ENCODE measurements at regions not wholly inside any gene's neighbourhood (a gene's known extent, or its start where the extent isn't known, plus 50 kb on each side); places are given as distances from the start of the nearest gene placed in this dataset.

GRCh38 chr6:40074306-40075055 lies 140.2 kb upstream of the MOCS1 start:
- Histone ChIP-seq H3K4me3 (no peak overlapping the region), H3K27ac (no peak overlapping the region), H3K36me3 (no peaks in the 10 kb centered on the region), H3K4me1 (replicated peaks) (no peaks in the 10 kb centered on the region), H3K9me3 (no peaks in the 10 kb centered on the region), H3K27me3 (replicated peaks; ENCODE audit: insufficient read depth) (no peaks in the 10 kb centered on the region)
- intact Hi-C loops (cut with DNase I) = no loop called here
- WGBS = 62% methylated on average over 8 of the region's 8 CpGs
- TF ChIP-seq POLR2A (IDR thresholded peaks at IDR 0.05) (no peak), POLR2AphosphoS5 (IDR thresholded peaks at IDR 0.05) (peak; percentile 49)
- TF ChIP-seq, protein P1, sequence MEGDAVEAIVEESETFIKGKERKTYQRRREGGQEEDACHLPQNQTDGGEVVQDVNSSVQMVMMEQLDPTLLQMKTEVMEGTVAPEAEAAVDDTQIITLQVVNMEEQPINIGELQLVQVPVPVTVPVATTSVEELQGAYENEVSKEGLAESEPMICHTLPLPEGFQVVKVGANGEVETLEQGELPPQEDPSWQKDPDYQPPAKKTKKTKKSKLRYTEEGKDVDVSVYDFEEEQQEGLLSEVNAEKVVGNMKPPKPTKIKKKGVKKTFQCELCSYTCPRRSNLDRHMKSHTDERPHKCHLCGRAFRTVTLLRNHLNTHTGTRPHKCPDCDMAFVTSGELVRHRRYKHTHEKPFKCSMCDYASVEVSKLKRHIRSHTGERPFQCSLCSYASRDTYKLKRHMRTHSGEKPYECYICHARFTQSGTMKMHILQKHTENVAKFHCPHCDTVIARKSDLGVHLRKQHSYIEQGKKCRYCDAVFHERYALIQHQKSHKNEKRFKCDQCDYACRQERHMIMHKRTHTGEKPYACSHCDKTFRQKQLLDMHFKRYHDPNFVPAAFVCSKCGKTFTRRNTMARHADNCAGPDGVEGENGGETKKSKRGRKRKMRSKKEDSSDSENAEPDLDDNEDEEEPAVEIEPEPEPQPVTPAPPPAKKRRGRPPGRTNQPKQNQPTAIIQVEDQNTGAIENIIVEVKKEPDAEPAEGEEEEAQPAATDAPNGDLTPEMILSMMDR (IDR thresholded peaks at IDR 0.05) = peak in 2 of 4 experiments; percentile 9 to 27
- peak; percentile 40 for DNase-seq (ENCODE audit: low spot score)

DNA sequence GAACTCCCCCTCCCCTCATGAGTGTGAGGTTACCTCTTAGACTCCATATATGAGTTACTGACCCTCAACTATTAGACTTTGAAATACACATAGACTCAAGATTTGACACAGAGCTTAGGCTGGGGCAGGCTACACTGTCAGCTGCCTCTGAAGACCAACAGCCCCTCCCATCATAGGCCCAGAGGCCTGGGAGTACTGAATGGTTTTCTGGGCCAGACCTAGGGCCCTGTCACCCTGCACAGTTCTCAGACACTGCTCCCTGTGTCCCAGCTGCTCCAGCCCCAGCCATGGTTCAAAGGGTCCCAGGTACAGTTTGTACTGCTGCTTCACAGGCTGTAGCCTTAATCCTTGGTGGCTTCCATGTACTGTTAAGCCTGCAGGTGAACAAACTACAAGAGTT lies 132.1 kb upstream of the MOCS1 start:
- no peaks in the 10 kb centered on the region for H3K9me3 ChIP-seq
- no peak for DNase-seq (ENCODE audit: low spot score)
- H3K27me3 ChIP-seq (replicated peaks; ENCODE audit: insufficient read depth) = no peaks in the 10 kb centered on the region
- H3K4me1 ChIP-seq (replicated peaks) = no peaks in the 10 kb centered on the region
- intact Hi-C loops (cut with DNase I) = no loop called here
- H3K4me3 ChIP-seq = no peak overlapping the region
- H3K36me3 ChIP-seq = no peaks in the 10 kb centered on the region
- no peak for TF ChIP-seq POLR2AphosphoS5 (IDR thresholded peaks at IDR 0.05)
- TF ChIP-seq POLR2A (IDR thresholded peaks at IDR 0.05) = no peak
- TF ChIP-seq, protein P1 (IDR thresholded peaks at IDR 0.05) = no peak
- no peak overlapping the region for H3K27ac ChIP-seq

DNA sequence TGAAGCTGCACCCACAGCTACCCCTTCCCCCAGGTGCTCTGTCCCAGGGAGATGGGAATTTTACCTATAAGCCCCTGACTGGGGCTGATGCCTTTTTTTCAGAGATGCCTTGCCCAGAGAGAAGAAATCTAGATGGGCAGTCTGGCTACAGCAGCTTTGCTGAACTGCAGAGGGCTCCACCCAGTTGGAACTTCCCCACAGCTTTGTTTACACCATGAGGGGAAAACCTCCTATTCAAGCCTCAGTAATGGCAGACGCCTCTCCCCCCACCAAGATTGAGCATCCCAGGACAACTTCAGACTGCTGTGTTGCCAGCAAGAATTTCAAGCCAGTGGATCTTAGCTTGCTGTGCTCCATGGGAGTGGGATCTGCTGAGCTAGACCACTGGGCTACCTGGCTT lies 122.6 kb upstream of the MOCS1 start:
- TF ChIP-seq POLR2AphosphoS5 (IDR thresholded peaks at IDR 0.05) = no peak
- no peak for TF ChIP-seq POLR2A (IDR thresholded peaks at IDR 0.05)
- TF ChIP-seq, protein P1 (IDR thresholded peaks at IDR 0.05) = no peak
- 88% methylated on average over 1 of the region's 1 CpG for WGBS
- no peak for DNase-seq (ENCODE audit: low spot score)
- H3K27me3 ChIP-seq (replicated peaks; ENCODE audit: insufficient read depth) = peaks cover 3% of the 10 kb centered on the region
- H3K9me3 ChIP-seq = no peaks in the 10 kb centered on the region
- no peak overlapping the region for H3K27ac ChIP-seq
- no peak overlapping the region for H3K4me3 ChIP-seq
- intact Hi-C loops (cut with DNase I) = no loop called here
- no peaks in the 10 kb centered on the region for H3K4me1 ChIP-seq (replicated peaks)
- no peaks in the 10 kb centered on the region for H3K36me3 ChIP-seq

GRCh38 chr6:40054602-40055001 lies 120.3 kb upstream of the MOCS1 start:
- H3K9me3 ChIP-seq = no peaks in the 10 kb centered on the region
- H3K27me3 ChIP-seq (replicated peaks; ENCODE audit: insufficient read depth) = peaks cover 3% of the 10 kb centered on the region
- no peaks in the 10 kb centered on the region for H3K4me1 ChIP-seq (replicated peaks)
- no peak for TF ChIP-seq POLR2AphosphoS5 (IDR thresholded peaks at IDR 0.05)
- TF ChIP-seq, protein P1 (IDR thresholded peaks at IDR 0.05) = no peak
- no peak for TF ChIP-seq POLR2A (IDR thresholded peaks at IDR 0.05)
- no peak for DNase-seq (ENCODE audit: low spot score)
- H3K27ac ChIP-seq = no peak overlapping the region
- no peak overlapping the region for H3K4me3 ChIP-seq
- intact Hi-C loops (cut with DNase I) = no loop called here
- H3K36me3 ChIP-seq = no peaks in the 10 kb centered on the region

DNA sequence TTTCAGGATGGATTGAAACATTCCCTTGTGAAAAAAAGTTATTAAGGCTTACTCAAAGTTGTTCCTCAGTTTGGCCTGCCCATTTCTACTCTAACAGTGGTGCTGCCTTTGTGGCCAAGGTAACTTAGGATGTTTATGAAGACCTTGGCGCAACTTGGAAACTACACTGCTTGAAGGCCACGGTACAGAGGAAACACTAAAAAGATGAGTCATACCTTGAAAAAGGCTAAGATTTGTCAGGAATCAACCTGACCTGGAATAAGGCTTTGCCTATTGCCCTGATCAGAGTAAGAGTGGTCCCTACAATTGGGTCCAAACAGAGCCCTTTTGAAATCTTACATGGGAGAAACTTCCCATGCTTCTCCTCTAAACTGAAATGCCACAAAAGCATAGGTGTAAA lies 119.9 kb upstream of the MOCS1 start:
- intact Hi-C loops (cut with DNase I) = no loop called here
- WGBS = 59% methylated on average over 2 of the region's 2 CpGs
- Histone ChIP-seq H3K36me3 (no peaks in the 10 kb centered on the region), H3K27ac (no peak overlapping the region), H3K27me3 (replicated peaks; ENCODE audit: insufficient read depth) (peaks cover 3% of the 10 kb centered on the region), H3K9me3 (no peaks in the 10 kb centered on the region), H3K4me3 (no peak overlapping the region), H3K4me1 (replicated peaks) (no peaks in the 10 kb centered on the region)
- no peak for DNase-seq (ENCODE audit: low spot score)
- TF ChIP-seq, protein P1 (IDR thresholded peaks at IDR 0.05) = no peak
- TF ChIP-seq POLR2A (IDR thresholded peaks at IDR 0.05) (no peak), POLR2AphosphoS5 (IDR thresholded peaks at IDR 0.05) (no peak)
